Upper lobe of left lung (tissue), 6 donors: ENCODE measurements at regions not wholly inside any gene's neighbourhood (a gene's known extent, or its start where the extent isn't known, plus 50 kb on each side); places are given as distances from the start of the nearest gene placed in this dataset.

Source experiments
- ATAC-seq, 2 donors: fragments of 200-7000 bp; cut with Tn5 transposase; one replicate each; pipeline ENCODE4 v1.9.1; 2022; ENCODE audit warnings: mild to moderate bottlenecking in 2 of 2, moderate library complexity in 2 of 2; ENCODE audit not compliant: low FRiP score in 2 of 2
- DNase-seq, 2 donors: peaks; one replicate each; pipeline ENCODE4 v3.0.0-alpha.2; 2019 to 2020
- H3K27ac ChIP-seq, 4 donors: fragments of 200-600 bp; sonication (generic); one replicate each; pipeline ENCODE4 v1.5.1; 2016 to 2019
- H3K27me3 ChIP-seq, 4 donors: fragments of 200-600 bp; sonication (generic); one replicate each; pipeline ENCODE4 v1.5.1; 2017 to 2019
- H3K36me3 ChIP-seq, 4 donors: fragments of 200-600 bp; sonication (generic); one replicate each; pipeline ENCODE4 v1.5.1; 2016 to 2019
- H3K4me1 ChIP-seq, 4 donors: fragments of 200-600 bp; sonication (generic); one replicate each; pipeline ENCODE4 v1.5.1; 2018 to 2019
- H3K4me3 ChIP-seq, 4 donors: fragments of 200-600 bp; sonication (generic); one replicate each; pipeline ENCODE4 v1.5.1; 2017 to 2019; ENCODE audit warnings: mild to moderate bottlenecking in 2 of 4, moderate library complexity in 1 of 4
- H3K9me3 ChIP-seq, 4 donors: fragments of 200-600 bp; sonication (generic); one replicate each; pipeline ENCODE4 v1.5.1; 2018 to 2019
- EP300 ChIP-seq, 4 donors: sonication (generic); formaldehyde crosslinking; IDR thresholded peaks; one replicate each; pipeline ENCODE4 v1.5.1; 2017; ENCODE audit warnings: antibody characterized with exemption in 4 of 4, control low read depth in 2 of 4
- POLR2A ChIP-seq, 4 donors: fragments of 450-650 bp; IDR thresholded peaks; one replicate each; pipeline ENCODE4 v1.5.1; 2016 to 2017; ENCODE audit warnings: antibody characterized with exemption in 4 of 4, mild to moderate bottlenecking in 2 of 4
- POLR2AphosphoS5 ChIP-seq, 2 donors: sonication (generic); formaldehyde crosslinking; IDR thresholded peaks; one replicate each; pipeline ENCODE4 v1.5.1; 2017; ENCODE audit warnings: antibody characterized with exemption in 2 of 2
- WGBS, 2 donors: methylation state at CpG; one replicate each; pipeline ENCODE4 v1.1.5; 2017 to 2018; 5-methylcytosine and 5-hydroxymethylcytosine counted together
- TF ChIP-seq, protein P1 (sequence below), 6 experiments: fragments of 450-650 bp in 4 of 6; fragments of 200-600 bp in 2 of 6; sonication (generic) in 2 of 6; IDR thresholded peaks; one replicate each; pipeline ENCODE4 v1.5.1; 2016 to 2019; ENCODE audit warnings: antibody characterized with exemption in 6 of 6
- donor health status: DM: no; HTN: no; CAD: no; lungs with moderate emphysema.
- donor health status: DM: no; HTN: yes; CAD: no; lungs with severe emphysema.

DNA sequence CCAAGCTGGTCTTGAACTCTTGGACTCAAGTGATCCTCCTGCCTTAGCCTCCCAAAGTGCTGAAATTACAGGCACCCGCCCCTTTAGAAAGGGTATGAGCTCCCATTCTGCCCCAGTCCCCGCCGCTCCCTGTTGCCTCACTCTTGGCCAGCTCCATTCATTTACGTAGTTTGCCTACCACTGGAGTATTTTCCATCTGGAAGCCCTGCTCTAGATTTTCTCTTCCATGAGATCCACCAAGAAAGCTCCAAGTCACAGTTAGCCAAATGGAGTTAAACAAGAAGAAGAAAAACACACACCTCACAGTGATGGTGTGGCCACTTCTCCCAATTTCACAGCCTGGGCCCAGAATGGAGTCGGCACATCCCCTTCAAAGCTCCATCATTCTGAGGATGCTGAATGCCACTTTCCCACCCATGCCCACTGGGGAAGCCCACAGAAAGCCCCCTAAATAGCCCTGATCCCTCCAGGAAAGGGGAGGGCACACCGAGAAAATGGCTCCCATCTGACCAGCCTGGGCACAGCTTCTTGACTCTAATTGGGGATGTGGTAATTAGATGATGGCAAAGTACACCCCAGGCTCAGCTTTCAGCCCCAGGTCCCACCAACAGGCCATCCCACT is 381.2 kb downstream of the MN1 start:
- Histone ChIP-seq H3K27ac (peak overlapping the region in 1 of 4 donors; percentile 6), H3K4me1 (peaks cover 3 to 14% (median 12%) of the 10 kb centered on the region in 4 donors), H3K4me3 (no peak overlapping the region), H3K27me3 (no peaks in the 10 kb centered on the region), H3K9me3 (no peaks in the 10 kb centered on the region), H3K36me3 (no peaks in the 10 kb centered on the region)
- DNase-seq (no peak), ATAC-seq (peak in 1 of 2 donors; percentile 60)
- 69 to 74% methylated on average over 5 to 6 of the region's 6 CpGs for WGBS, 2 donors
- TF ChIP-seq, protein P1, sequence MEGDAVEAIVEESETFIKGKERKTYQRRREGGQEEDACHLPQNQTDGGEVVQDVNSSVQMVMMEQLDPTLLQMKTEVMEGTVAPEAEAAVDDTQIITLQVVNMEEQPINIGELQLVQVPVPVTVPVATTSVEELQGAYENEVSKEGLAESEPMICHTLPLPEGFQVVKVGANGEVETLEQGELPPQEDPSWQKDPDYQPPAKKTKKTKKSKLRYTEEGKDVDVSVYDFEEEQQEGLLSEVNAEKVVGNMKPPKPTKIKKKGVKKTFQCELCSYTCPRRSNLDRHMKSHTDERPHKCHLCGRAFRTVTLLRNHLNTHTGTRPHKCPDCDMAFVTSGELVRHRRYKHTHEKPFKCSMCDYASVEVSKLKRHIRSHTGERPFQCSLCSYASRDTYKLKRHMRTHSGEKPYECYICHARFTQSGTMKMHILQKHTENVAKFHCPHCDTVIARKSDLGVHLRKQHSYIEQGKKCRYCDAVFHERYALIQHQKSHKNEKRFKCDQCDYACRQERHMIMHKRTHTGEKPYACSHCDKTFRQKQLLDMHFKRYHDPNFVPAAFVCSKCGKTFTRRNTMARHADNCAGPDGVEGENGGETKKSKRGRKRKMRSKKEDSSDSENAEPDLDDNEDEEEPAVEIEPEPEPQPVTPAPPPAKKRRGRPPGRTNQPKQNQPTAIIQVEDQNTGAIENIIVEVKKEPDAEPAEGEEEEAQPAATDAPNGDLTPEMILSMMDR (IDR thresholded peaks at IDR 0.05), result no peak
- no peak for TF ChIP-seq POLR2A (IDR thresholded peaks at IDR 0.05)
- no peak for TF ChIP-seq EP300 (IDR thresholded peaks at IDR 0.05)
- TF ChIP-seq POLR2AphosphoS5 (IDR thresholded peaks at IDR 0.05), result no peak

DNA sequence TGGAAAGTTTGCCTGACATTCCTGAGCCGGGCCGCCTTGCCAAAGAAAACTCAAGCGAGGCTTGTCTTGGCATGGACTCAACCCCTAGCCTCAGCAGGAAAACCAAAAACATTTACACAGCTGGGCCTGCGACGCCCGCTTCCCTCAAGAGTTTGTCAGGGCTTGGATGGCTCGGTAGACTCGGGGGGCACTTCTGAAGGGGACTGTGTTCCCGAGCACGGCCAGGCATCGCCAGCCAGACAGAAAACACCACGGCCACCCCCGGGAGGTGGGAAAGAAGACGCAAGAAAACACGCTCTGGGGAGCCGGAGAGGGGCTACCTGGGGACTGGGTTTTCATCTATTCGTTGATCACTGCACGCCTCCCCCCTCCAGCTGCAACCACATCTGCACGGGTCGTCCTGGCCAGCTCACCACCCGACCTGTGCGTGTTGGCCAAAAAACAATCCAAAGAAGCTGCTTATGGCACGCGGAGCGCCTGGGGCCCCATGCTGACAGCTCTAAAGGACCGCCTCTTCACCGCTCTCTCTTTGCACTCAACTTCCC is 380.7 kb downstream of the MN1 start:
- ATAC-seq, result peak; percentile 23 to 80
- peak overlapping the region in 2 of 4 donors; percentile 6 to 11 for H3K27ac ChIP-seq

DNA sequence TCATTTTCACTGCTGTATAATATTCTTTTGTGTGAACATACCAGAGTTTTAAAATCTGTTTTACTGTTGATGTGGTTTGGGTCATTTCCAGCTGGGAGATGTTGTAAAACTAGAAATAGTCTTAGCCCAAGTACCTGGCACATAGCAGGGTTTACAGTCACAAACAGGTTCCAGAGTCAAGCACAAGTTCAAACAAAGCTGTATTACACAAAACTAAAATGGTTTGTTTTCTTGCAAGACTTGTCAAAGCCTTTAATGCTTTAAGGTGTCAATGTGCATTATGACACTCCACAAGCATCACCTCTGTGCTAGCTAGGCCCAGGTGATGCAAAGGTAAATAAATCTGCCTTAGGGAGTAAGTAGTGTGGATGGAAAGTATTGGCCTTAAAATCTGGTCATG is 379.1 kb downstream of the MN1 start:
- DNase-seq (no peak), ATAC-seq (no peak)
- H3K27ac ChIP-seq, result no peak overlapping the region
- H3K4me3 ChIP-seq, result no peak overlapping the region
- no peaks in the 10 kb centered on the region for H3K27me3 ChIP-seq
- no peaks in the 10 kb centered on the region for H3K36me3 ChIP-seq
- H3K4me1 ChIP-seq, result peaks cover 3 to 14% (median 12%) of the 10 kb centered on the region in 4 donors
- no peaks in the 10 kb centered on the region for H3K9me3 ChIP-seq
- TF ChIP-seq POLR2A (IDR thresholded peaks at IDR 0.05) (no peak), POLR2AphosphoS5 (IDR thresholded peaks at IDR 0.05) (no peak), EP300 (IDR thresholded peaks at IDR 0.05) (no peak)
- TF ChIP-seq, protein P1 (IDR thresholded peaks at IDR 0.05), result no peak

More for the DNA sequence above, 380.7 kb downstream of the MN1 start:
- TF ChIP-seq, protein P1 (IDR thresholded peaks at IDR 0.05), result no peak
- TF ChIP-seq POLR2A (IDR thresholded peaks at IDR 0.05) (no peak), EP300 (IDR thresholded peaks at IDR 0.05) (no peak), POLR2AphosphoS5 (IDR thresholded peaks at IDR 0.05) (no peak)
- H3K4me1 ChIP-seq, result peaks cover 3 to 14% (median 12%) of the 10 kb centered on the region in 4 donors
- DNase-seq, result peak; percentile 31 to 54
- no peaks in the 10 kb centered on the region for H3K27me3 ChIP-seq
- H3K4me3 ChIP-seq, result peak overlapping the region in 1 of 4 donors; percentile 6
- WGBS, 2 donors, result 11 to 12% methylated on average over 25 to 27 of the region's 27 CpGs
- H3K9me3 ChIP-seq, result no peaks in the 10 kb centered on the region
- H3K36me3 ChIP-seq, result no peaks in the 10 kb centered on the region

DNA sequence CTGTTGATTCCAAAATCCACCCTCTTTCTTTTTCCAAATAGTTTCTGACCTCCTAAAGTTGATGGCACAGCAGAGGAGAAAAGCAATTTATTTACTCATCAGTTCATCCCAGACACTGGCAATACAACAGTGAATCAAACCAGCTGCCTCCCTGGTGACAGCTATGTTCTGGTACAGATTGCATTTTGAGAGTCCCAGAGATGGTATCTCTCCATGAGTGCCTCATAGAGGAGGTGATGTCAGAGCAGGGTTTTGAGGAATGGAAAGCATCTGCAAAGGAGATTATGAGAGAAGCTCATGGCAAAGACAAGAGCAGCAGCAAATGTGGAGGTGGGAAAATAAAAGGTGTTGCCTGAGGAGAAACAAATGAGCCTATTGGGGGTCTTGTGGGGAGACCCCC is 377.2 kb downstream of the MN1 start:
- H3K27ac ChIP-seq, result no peak overlapping the region
- ATAC-seq (no peak), DNase-seq (no peak)
- H3K36me3 ChIP-seq, result no peaks in the 10 kb centered on the region
- no peak overlapping the region for H3K4me3 ChIP-seq
- TF ChIP-seq, protein P1 (IDR thresholded peaks at IDR 0.05), result no peak
- TF ChIP-seq EP300 (IDR thresholded peaks at IDR 0.05) (no peak), POLR2AphosphoS5 (IDR thresholded peaks at IDR 0.05) (no peak), POLR2A (IDR thresholded peaks at IDR 0.05) (no peak)
- H3K27me3 ChIP-seq, result no peaks in the 10 kb centered on the region
- H3K9me3 ChIP-seq, result no peaks in the 10 kb centered on the region
- H3K4me1 ChIP-seq, result peaks cover 3 to 14% (median 12%) of the 10 kb centered on the region in 4 donors

DNA sequence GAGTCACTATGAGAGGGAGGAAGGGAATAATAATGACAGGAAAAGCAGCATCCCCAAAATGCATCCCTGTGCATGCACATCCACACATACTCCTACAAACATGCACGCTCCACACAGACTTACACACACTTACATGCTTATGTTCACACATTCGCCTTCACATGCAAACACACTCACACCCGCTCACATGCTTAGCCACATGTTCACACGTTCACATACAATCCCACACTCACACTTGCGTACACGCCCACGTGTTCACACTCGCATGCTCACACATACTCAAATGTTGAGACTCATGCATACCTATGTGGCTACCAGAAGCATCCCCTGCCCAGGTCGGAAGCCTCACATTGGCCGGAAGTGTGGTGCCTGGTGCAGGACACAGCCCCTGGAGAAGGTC is 372.1 kb downstream of the MN1 start:
- Histone ChIP-seq H3K4me3 (no peak overlapping the region), H3K9me3 (peaks cover 0 to 7% (median 0%) of the 10 kb centered on the region in 4 donors), H3K4me1 (no peaks in the 10 kb centered on the region), H3K27ac (no peak overlapping the region), H3K36me3 (no peaks in the 10 kb centered on the region), H3K27me3 (no peaks in the 10 kb centered on the region)
- WGBS, 2 donors, result 90 to 94% methylated on average over 10 of the region's 10 CpGs
- DNase-seq (no peak), ATAC-seq (no peak)
- no peak for TF ChIP-seq EP300 (IDR thresholded peaks at IDR 0.05)
- TF ChIP-seq, protein P1 (IDR thresholded peaks at IDR 0.05), result no peak
- TF ChIP-seq POLR2AphosphoS5 (IDR thresholded peaks at IDR 0.05), result no peak
